GM19023 (cell line): ENCODE measurements at regions not wholly inside any gene's neighbourhood (a gene's known extent, or its start where the extent isn't known, plus 50 kb on each side); places are given as distances from the start of the nearest gene placed in this dataset.

ENCODE experiments used
- ATAC-seq: cut with Tn5 transposase; IDR thresholded peaks from one replicate; pipeline ENCODE4 v1.9.1; 2021; ENCODE audit warnings: mild to moderate bottlenecking, moderate library complexity; ENCODE audit not compliant: unreplicated experiment

- ATAC-seq: no peak
These were observed 52.8 kb upstream of the DHX15 start for GRCh38 chr4:24637173-24637572.

GRCh38 chr4:24638396-24638875 lies 54.1 kb upstream of the DHX15 start:
- no peak for ATAC-seq

GRCh38 chr4:24639714-24640113 lies 55.4 kb upstream of the DHX15 start:
- no peak for ATAC-seq

- no peak for ATAC-seq
These were observed 56.0 kb upstream of the DHX15 start for GRCh38 chr4:24640366-24640765.

- ATAC-seq: no peak
These were observed 58.7 kb upstream of the DHX15 start for GRCh38 chr4:24642981-24643547.

GRCh38 chr4:24643774-24644520 lies 59.6 kb upstream of the DHX15 start:
- ATAC-seq: no peak

- ATAC-seq: no peak
These were observed 60.8 kb upstream of the DHX15 start for GRCh38 chr4:24644983-24645764.

GRCh38 chr4:24645765-24646550 lies 61.6 kb upstream of the DHX15 start:
- no peak for ATAC-seq

- no peak for ATAC-seq
These were observed 62.6 kb upstream of the DHX15 start for GRCh38 chr4:24646798-24647460.

GRCh38 chr4:24650849-24651640 lies 66.7 kb upstream of the DHX15 start:
- no peak for ATAC-seq

- no peak for ATAC-seq
These were observed 71.0 kb upstream of the DHX15 start for GRCh38 chr4:24655326-24655725.

- ATAC-seq: no peak
These were observed 71.6 kb upstream of the DHX15 start for GRCh38 chr4:24655971-24656370.

GRCh38 chr4:24656906-24657305 lies 72.6 kb upstream of the DHX15 start:
- no peak for ATAC-seq

- ATAC-seq: peak; percentile 87
These were observed 73.6 kb upstream of the DHX15 start for GRCh38 chr4:24657768-24658617.

GRCh38 chr4:24659241-24659961 lies 75.0 kb upstream of the DHX15 start:
- ATAC-seq: no peak

GRCh38 chr4:24662056-24662455 lies 77.7 kb upstream of the DHX15 start:
- no peak for ATAC-seq

- no peak for ATAC-seq
These were observed 78.2 kb upstream of the DHX15 start for GRCh38 chr4:24662542-24662941.

- ATAC-seq: no peak
These were observed 80.6 kb upstream of the DHX15 start for GRCh38 chr4:24664956-24665355.
